ENCODE measurements at regions not wholly inside any gene's neighbourhood (a gene's known extent, or its start where the extent isn't known, plus 50 kb on each side); places are given as distances from the start of the nearest gene placed in this dataset.

DNA sequence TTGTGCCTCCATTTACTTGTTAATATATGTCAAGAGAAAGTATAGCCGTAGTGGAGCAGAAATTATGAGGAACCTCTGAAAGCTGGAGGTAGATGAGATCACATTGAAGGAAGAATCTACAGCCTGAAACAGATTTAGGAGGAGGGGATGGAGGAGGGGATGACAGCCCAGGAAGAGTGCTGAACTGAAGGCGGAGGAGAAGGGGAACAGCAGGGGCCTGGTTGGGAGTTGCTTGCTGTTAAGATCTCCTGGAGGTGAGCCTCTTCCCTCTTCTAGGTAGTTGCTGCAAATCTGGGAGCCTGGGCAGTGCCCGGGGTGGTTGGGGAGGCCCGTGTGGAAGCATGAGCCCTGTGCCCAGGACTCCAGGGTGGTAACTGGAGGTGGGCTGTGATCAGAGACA lies 111.8 kb upstream of the SEMA6A start:
- TF ChIP-seq EZH2phosphoT487 (IDR thresholded peaks at IDR 0.05; ENCODE audit: low read depth), result no peak
- TF ChIP-seq, protein P1, sequence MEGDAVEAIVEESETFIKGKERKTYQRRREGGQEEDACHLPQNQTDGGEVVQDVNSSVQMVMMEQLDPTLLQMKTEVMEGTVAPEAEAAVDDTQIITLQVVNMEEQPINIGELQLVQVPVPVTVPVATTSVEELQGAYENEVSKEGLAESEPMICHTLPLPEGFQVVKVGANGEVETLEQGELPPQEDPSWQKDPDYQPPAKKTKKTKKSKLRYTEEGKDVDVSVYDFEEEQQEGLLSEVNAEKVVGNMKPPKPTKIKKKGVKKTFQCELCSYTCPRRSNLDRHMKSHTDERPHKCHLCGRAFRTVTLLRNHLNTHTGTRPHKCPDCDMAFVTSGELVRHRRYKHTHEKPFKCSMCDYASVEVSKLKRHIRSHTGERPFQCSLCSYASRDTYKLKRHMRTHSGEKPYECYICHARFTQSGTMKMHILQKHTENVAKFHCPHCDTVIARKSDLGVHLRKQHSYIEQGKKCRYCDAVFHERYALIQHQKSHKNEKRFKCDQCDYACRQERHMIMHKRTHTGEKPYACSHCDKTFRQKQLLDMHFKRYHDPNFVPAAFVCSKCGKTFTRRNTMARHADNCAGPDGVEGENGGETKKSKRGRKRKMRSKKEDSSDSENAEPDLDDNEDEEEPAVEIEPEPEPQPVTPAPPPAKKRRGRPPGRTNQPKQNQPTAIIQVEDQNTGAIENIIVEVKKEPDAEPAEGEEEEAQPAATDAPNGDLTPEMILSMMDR (IDR thresholded peaks at IDR 0.05; ENCODE audit: low read depth, low read length), result no peak

All from OCI-LY3 (cell line).